Fibroblast of lung (primary cell): ENCODE measurements at regions not wholly inside any gene's neighbourhood (a gene's known extent, or its start where the extent isn't known, plus 50 kb on each side); places are given as distances from the start of the nearest gene placed in this dataset.

Source experiments
- DNase-seq, 2 donors: peaks; one replicate each; pipeline versions ENCODE4 v3.0.0 to v3.0.0-alpha.2; 2010; ENCODE audit warnings: low read depth in 2 of 2
- H2AFZ ChIP-seq: 2 replicates; pipeline ENCODE4 v1.5.1; 2012; ENCODE audit warnings: low read length, control low read depth, inconsistent platforms
- H3K27ac ChIP-seq: 2 replicates; pipeline ENCODE4 v1.5.1; 2011; ENCODE audit warnings: low read length, control low read depth; ENCODE audit not compliant: insufficient read depth
- H3K27me3 ChIP-seq: 2 replicates; pipeline ENCODE4 v1.5.1; 2011; ENCODE audit warnings: mild to moderate bottlenecking, low read length; ENCODE audit not compliant: control insufficient read depth, insufficient read depth
- H3K36me3 ChIP-seq: 2 replicates; pipeline ENCODE4 v1.5.1; 2011; ENCODE audit warnings: low read length; ENCODE audit not compliant: control insufficient read depth, insufficient read depth
- H3K4me1 ChIP-seq: 2 replicates; pipeline ENCODE4 v1.5.1; 2011; ENCODE audit warnings: low read length; ENCODE audit not compliant: control insufficient read depth, insufficient read depth; ENCODE audit errors: extremely low read depth
- H3K4me2 ChIP-seq: 2 replicates; pipeline ENCODE4 v1.5.1; 2011; ENCODE audit warnings: low read length, control low read depth; ENCODE audit not compliant: insufficient read depth; ENCODE audit errors: extremely low read depth
- H3K4me3 ChIP-seq, 4 experiments: fragments of 200-600 bp in 1 of 4; sonication (generic) in 1 of 4; replicated peaks in 1 of 4; 2 replicates each; pipeline ENCODE4 v1.5.1; 2011 to 2016; ENCODE audit warnings: low read length in 4 of 4, low read depth in 3 of 4, mild to moderate bottlenecking in 3 of 4, control low read depth in 2 of 4, inconsistent platforms in 1 of 4, mixed read lengths in 1 of 4; ENCODE audit not compliant: insufficient read depth in 1 of 4; ENCODE audit errors: control extremely low read depth in 1 of 4
- H3K79me2 ChIP-seq: 2 replicates; pipeline ENCODE4 v1.5.1; 2012; ENCODE audit warnings: mild to moderate bottlenecking, low read length, inconsistent platforms; ENCODE audit not compliant: control insufficient read depth, insufficient read depth
- H3K9ac ChIP-seq: 2 replicates; pipeline ENCODE4 v1.5.1; 2011; ENCODE audit warnings: mild to moderate bottlenecking, low read length, control low read depth; ENCODE audit not compliant: insufficient read depth
- H3K9me3 ChIP-seq: 2 replicates; pipeline ENCODE4 v1.5.1; 2012; ENCODE audit warnings: low read depth, low read length; ENCODE audit not compliant: control insufficient read depth, insufficient read depth
- H4K20me1 ChIP-seq: 2 replicates; pipeline ENCODE4 v1.5.1; 2011; ENCODE audit warnings: low read length; ENCODE audit not compliant: control insufficient read depth, insufficient read depth; ENCODE audit errors: extremely low read depth
- EZH2 ChIP-seq: IDR thresholded peaks from 2 replicates; pipeline ENCODE4 v1.5.1; 2012; ENCODE audit warnings: low read length, control low read depth, mild to moderate bottlenecking; ENCODE audit errors: missing control alignments
- TF ChIP-seq, protein P1 (sequence below), 2 donors: IDR thresholded peaks in 1 of 2; conservative IDR thresholded peaks in 1 of 2; 1 replicate in 1 of 2; 2 replicates in 1 of 2; pipeline ENCODE4 v1.5.1; 2011 to 2012; ENCODE audit warnings: low read length in 2 of 2, control low read depth in 1 of 2, inconsistent platforms in 1 of 2, low read depth in 1 of 2, mild to moderate bottlenecking in 1 of 2

DNA sequence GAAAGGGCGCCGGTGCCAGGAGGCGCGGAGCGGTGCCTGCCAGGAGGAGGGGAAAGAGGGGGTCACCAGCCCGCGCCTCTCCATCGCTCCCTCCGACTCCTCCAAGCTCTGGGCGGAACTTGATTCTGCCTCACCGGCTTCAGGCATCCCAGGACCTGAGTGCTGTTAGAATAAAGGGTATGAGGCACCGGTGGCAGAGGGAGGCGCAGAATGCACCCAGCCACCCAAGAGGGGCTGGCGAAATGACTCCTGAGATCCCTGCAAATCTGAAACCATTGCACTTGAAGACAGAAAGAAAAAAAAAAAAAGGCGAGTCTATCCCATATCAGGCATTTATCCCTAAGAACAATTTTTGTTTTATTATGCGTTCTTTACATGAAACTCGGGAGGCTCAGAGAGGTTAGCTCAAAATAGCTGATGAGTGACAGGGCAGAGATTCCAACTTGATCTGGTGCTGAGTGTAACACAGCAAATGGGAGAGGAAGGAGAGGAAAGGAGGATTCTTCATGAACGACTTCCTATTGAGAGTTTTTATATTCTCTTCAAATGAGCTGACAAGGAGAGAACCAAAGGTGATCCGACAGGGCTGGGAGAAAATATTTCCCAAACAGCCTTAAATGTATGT, 157.0 kb upstream of the FRMD4B start:
- no peaks in the 10 kb centered on the region for H3K4me1 ChIP-seq
- peaks cover 9% of the 10 kb centered on the region for H3K27me3 ChIP-seq
- H3K4me3 ChIP-seq: peak overlapping the region in 1 of 4 experiments; percentile 39
- no peaks in the 10 kb centered on the region for H4K20me1 ChIP-seq
- H3K4me2 ChIP-seq: no peak overlapping the region
- no peak overlapping the region for H3K9ac ChIP-seq
- TF ChIP-seq EZH2: no peak
- TF ChIP-seq, protein P1, sequence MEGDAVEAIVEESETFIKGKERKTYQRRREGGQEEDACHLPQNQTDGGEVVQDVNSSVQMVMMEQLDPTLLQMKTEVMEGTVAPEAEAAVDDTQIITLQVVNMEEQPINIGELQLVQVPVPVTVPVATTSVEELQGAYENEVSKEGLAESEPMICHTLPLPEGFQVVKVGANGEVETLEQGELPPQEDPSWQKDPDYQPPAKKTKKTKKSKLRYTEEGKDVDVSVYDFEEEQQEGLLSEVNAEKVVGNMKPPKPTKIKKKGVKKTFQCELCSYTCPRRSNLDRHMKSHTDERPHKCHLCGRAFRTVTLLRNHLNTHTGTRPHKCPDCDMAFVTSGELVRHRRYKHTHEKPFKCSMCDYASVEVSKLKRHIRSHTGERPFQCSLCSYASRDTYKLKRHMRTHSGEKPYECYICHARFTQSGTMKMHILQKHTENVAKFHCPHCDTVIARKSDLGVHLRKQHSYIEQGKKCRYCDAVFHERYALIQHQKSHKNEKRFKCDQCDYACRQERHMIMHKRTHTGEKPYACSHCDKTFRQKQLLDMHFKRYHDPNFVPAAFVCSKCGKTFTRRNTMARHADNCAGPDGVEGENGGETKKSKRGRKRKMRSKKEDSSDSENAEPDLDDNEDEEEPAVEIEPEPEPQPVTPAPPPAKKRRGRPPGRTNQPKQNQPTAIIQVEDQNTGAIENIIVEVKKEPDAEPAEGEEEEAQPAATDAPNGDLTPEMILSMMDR (conservative IDR thresholded peaks at IDR 0.05 in 1 of 2, IDR thresholded peaks at IDR 0.05 in 1 of 2; ENCODE audit: low read depth in 1 of 2, low read length in 2 of 2): no peak
- no peak overlapping the region for H3K27ac ChIP-seq
- no peak for DNase-seq
- no peaks in the 10 kb centered on the region for H3K79me2 ChIP-seq
- H3K9me3 ChIP-seq: no peaks in the 10 kb centered on the region
- no peaks in the 10 kb centered on the region for H3K36me3 ChIP-seq
- no peak overlapping the region for H2AFZ ChIP-seq

DNA sequence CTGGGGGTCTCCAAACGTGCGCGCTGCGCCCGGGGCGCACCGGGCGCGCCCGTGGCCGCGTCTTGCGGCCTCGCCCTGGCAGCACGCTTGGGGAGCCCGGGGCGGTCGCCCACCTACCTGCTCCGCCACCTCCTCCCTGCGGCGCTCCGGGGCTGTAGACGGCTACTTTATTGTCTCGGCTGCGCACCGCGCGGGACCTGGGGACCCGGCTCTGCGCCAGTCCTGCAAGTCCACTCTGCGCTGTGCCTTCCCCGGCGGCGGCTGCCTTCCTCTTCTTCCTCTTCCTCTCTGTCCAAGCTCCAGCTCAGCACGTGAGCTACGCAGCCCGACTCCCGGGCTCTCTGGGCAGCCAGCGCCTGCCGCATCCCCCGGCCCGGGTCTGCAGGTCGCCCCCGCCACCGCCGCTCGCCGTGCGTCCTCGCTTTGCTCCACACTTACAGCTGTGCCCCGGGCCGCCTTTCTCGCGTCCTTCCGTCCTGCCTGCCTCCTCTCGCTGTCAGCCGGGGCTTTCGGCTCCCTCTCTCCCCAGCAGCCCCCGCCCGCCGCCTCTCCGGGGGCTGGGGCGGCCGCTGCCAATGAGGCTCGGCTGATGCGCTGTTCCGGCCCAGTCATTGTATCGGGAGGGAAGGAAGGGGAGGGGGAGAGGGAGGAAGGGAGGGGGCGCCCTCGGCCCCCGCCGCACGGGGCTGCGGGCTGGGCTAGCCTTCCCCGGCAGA, 156.4 kb upstream of the FRMD4B start:
- H3K27ac ChIP-seq: no peak overlapping the region
- no peak overlapping the region for H3K9ac ChIP-seq
- no peaks in the 10 kb centered on the region for H3K79me2 ChIP-seq
- TF ChIP-seq, protein P1 (conservative IDR thresholded peaks at IDR 0.05 in 1 of 2, IDR thresholded peaks at IDR 0.05 in 1 of 2; ENCODE audit: low read depth in 1 of 2, low read length in 2 of 2): no peak
- TF ChIP-seq EZH2: no peak
- H3K27me3 ChIP-seq: peaks cover 11% of the 10 kb centered on the region
- H3K4me2 ChIP-seq: peak overlapping the region; percentile 35
- no peak overlapping the region for H2AFZ ChIP-seq
- H3K4me1 ChIP-seq: no peaks in the 10 kb centered on the region
- peak overlapping the region in 2 of 4 experiments; percentile 4 to 52 for H3K4me3 ChIP-seq
- H4K20me1 ChIP-seq: no peaks in the 10 kb centered on the region
- peak; percentile 2 to 17 for DNase-seq
- H3K36me3 ChIP-seq: no peaks in the 10 kb centered on the region
- no peaks in the 10 kb centered on the region for H3K9me3 ChIP-seq

DNA sequence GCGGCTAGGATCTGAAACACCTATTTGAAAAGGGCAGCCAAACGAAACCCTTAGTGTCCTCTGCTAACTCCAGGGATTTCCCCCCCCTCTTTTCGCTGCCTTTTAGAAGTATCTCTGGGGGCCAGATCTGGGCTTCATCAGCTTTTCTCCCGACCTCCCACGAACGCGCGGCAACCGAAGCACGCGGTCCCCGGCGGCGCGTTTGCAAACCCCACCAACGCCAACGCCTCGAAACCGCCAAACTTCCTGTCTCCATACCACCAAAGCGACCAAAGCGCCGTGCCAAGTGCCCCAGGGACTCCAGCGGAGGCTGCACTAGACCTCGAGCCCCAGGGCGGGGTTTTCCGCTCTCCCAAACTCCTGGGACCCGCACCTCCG, 155.8 kb upstream of the FRMD4B start:
- H3K9me3 ChIP-seq: no peaks in the 10 kb centered on the region
- peaks cover 15% of the 10 kb centered on the region for H3K27me3 ChIP-seq
- H2AFZ ChIP-seq: no peak overlapping the region
- no peaks in the 10 kb centered on the region for H3K36me3 ChIP-seq
- H3K4me3 ChIP-seq: peak overlapping the region in 1 of 4 experiments; percentile 52
- no peaks in the 10 kb centered on the region for H3K79me2 ChIP-seq
- DNase-seq: peak; percentile 6 to 31
- H3K27ac ChIP-seq: no peak overlapping the region
- peak overlapping the region; percentile 35 for H3K4me2 ChIP-seq
- peak; percentile 53 for TF ChIP-seq EZH2
- TF ChIP-seq, protein P1 (conservative IDR thresholded peaks at IDR 0.05 in 1 of 2, IDR thresholded peaks at IDR 0.05 in 1 of 2; ENCODE audit: low read depth in 1 of 2, low read length in 2 of 2): no peak
- no peaks in the 10 kb centered on the region for H3K4me1 ChIP-seq
- no peak overlapping the region for H3K9ac ChIP-seq
- no peaks in the 10 kb centered on the region for H4K20me1 ChIP-seq
